ENCODE measurements at regions not wholly inside any gene's neighbourhood (a gene's known extent, or its start where the extent isn't known, plus 50 kb on each side); places are given as distances from the start of the nearest gene placed in this dataset.

DNA sequence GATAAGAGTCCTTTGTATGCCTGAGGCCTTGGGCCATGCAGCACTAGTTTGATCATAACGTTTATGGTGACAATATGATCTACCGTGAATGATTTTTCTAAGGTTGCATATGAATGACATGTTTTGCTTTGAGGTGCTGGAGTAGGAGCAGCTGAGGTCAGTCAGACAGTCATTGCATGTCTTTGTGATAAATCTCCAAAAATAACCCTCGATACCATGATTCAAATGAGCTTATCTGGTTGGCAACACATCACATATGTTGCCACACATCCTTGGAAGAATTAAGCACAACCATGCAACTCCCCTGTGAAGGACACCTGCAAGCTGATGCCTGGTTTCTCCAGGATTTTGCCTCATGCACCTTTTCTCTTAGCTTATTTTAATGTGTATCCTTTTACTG, 394.5 kb downstream of the LTN1 start:
- Histone ChIP-seq H3F3A (ENCODE audit: insufficient read depth) (no peaks in the 10 kb centered on the region), H3K4me2 (ENCODE audit: low read depth, low read length, poor library complexity, severe bottlenecking) (no peak overlapping the region), H3K9me3 (ENCODE audit: insufficient read depth, low read length) (peaks cover 22% of the 10 kb centered on the region), H3K4me3 (ENCODE audit: insufficient read depth, low read length, poor library complexity, severe bottlenecking) (no peak overlapping the region), H3K27ac (ENCODE audit: low read depth, low read length) (no peak overlapping the region), H3K9ac (ENCODE audit: low read length) (no peak overlapping the region), H2AFZ (ENCODE audit: low read depth, low read length, severe bottlenecking) (no peak overlapping the region), H3K36me3 (ENCODE audit: low read length) (0 out of 2 replicates have a peak, but pooled peaks cover 4% of the 10 kb centered on the region), H3K79me2 (ENCODE audit: insufficient read depth, low read length) (no peaks in the 10 kb centered on the region), H3K9me2 (replicated peaks; ENCODE audit: insufficient read depth, low read length) (no peaks in the 10 kb centered on the region), H3K27me3 (ENCODE audit: low read length) (no peaks in the 10 kb centered on the region), H4K20me1 (ENCODE audit: low read depth, low read length) (no peaks in the 10 kb centered on the region)
- TF ChIP-seq, protein P1, sequence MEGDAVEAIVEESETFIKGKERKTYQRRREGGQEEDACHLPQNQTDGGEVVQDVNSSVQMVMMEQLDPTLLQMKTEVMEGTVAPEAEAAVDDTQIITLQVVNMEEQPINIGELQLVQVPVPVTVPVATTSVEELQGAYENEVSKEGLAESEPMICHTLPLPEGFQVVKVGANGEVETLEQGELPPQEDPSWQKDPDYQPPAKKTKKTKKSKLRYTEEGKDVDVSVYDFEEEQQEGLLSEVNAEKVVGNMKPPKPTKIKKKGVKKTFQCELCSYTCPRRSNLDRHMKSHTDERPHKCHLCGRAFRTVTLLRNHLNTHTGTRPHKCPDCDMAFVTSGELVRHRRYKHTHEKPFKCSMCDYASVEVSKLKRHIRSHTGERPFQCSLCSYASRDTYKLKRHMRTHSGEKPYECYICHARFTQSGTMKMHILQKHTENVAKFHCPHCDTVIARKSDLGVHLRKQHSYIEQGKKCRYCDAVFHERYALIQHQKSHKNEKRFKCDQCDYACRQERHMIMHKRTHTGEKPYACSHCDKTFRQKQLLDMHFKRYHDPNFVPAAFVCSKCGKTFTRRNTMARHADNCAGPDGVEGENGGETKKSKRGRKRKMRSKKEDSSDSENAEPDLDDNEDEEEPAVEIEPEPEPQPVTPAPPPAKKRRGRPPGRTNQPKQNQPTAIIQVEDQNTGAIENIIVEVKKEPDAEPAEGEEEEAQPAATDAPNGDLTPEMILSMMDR (IDR thresholded peaks at IDR 0.05; ENCODE audit: insufficient read depth, low read length, poor library complexity, severe bottlenecking) = no peak
- TF ChIP-seq EZH2phosphoT487 (conservative IDR thresholded peaks at IDR 0.05; ENCODE audit: low read length) = no peak

DNA sequence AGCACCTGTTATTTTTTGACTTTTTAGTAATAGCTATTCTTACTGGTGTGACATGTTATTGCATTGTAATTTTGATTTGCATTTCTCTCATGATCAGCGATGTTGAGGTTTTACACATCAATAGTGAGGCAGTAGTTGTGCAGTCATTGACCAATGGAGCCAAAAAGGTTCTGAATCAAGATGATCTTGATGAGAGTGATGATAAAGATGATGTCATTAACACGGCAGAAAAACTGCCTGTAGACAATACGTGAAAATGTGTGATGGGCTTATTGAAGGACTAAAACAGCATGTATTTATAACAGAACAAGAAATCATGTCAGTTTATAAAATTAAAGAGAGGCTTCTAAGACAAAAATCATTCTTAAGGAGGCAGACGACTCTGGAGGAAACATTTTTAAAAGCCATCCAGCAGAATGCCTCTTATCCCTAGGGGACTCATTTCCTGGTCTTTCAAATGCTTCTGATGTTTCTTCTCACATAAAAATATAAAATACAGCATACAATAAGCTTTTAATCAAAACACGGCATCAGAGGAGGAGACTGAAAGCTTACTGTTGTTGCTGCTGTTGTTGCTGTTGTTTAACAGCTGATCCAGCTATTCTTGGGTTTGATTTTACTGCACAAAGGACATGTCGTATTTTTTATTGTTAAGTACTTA, 400.3 kb downstream of the LTN1 start:
- Histone ChIP-seq H3K27me3 (ENCODE audit: low read length) (no peaks in the 10 kb centered on the region), H3K27ac (ENCODE audit: low read depth, low read length) (no peak overlapping the region), H3F3A (ENCODE audit: insufficient read depth) (no peaks in the 10 kb centered on the region), H4K20me1 (ENCODE audit: low read depth, low read length) (no peaks in the 10 kb centered on the region), H3K9ac (ENCODE audit: low read length) (no peak overlapping the region), H3K9me2 (replicated peaks; ENCODE audit: insufficient read depth, low read length) (no peaks in the 10 kb centered on the region), H2AFZ (ENCODE audit: low read depth, low read length, severe bottlenecking) (no peak overlapping the region), H3K4me2 (ENCODE audit: low read depth, low read length, poor library complexity, severe bottlenecking) (no peak overlapping the region), H3K4me3 (ENCODE audit: insufficient read depth, low read length, poor library complexity, severe bottlenecking) (no peak overlapping the region), H3K79me2 (ENCODE audit: insufficient read depth, low read length) (no peaks in the 10 kb centered on the region), H3K36me3 (ENCODE audit: low read length) (no peaks in the 10 kb centered on the region), H3K9me3 (ENCODE audit: insufficient read depth, low read length) (no peaks in the 10 kb centered on the region)
- TF ChIP-seq, protein P1 (IDR thresholded peaks at IDR 0.05; ENCODE audit: insufficient read depth, low read length, poor library complexity, severe bottlenecking) = no peak
- TF ChIP-seq EZH2phosphoT487 (conservative IDR thresholded peaks at IDR 0.05; ENCODE audit: low read length) = no peak

DNA sequence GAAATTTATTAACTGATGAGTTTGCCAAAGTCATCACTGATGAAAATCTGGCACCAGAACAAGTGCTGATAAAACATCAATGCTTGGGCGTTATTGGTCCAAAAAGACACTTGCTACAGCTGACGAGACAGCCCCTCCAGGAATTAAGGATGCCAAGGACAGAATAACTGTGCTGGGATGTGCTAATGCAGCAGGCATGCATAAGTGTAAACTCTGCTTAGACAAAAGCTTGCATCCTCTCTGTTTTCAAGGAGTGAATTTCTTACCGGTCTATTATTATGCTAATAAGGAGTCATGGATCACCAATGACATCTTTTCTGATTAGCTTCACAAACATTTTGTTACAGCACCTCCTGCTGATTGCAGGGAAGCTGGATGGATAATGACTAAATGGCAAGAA, 402.0 kb downstream of the LTN1 start:
- Histone ChIP-seq H3K9me3 (ENCODE audit: insufficient read depth, low read length) (no peaks in the 10 kb centered on the region), H3K27ac (ENCODE audit: low read depth, low read length) (no peak overlapping the region), H3K36me3 (ENCODE audit: low read length) (no peaks in the 10 kb centered on the region), H3K79me2 (ENCODE audit: insufficient read depth, low read length) (no peaks in the 10 kb centered on the region), H4K20me1 (ENCODE audit: low read depth, low read length) (no peaks in the 10 kb centered on the region), H3K27me3 (ENCODE audit: low read length) (no peaks in the 10 kb centered on the region), H2AFZ (ENCODE audit: low read depth, low read length, severe bottlenecking) (no peak overlapping the region), H3K4me3 (ENCODE audit: insufficient read depth, low read length, poor library complexity, severe bottlenecking) (no peak overlapping the region), H3K9me2 (replicated peaks; ENCODE audit: insufficient read depth, low read length) (no peaks in the 10 kb centered on the region), H3K9ac (ENCODE audit: low read length) (no peak overlapping the region), H3F3A (ENCODE audit: insufficient read depth) (no peaks in the 10 kb centered on the region), H3K4me2 (ENCODE audit: low read depth, low read length, poor library complexity, severe bottlenecking) (no peak overlapping the region)
- TF ChIP-seq, protein P1 (IDR thresholded peaks at IDR 0.05; ENCODE audit: insufficient read depth, low read length, poor library complexity, severe bottlenecking) = no peak
- no peak for TF ChIP-seq EZH2phosphoT487 (conservative IDR thresholded peaks at IDR 0.05; ENCODE audit: low read length)
